H1 (cell line): ENCODE measurements at regions not wholly inside any gene's neighbourhood (a gene's known extent, or its start where the extent isn't known, plus 50 kb on each side); places are given as distances from the start of the nearest gene placed in this dataset.
A peak's percentile ranks its signal among the peaks of the same experiment; 100 is the strongest.

Experiments
- CTCF ChIA-PET: fragments of 300-600 bp; sonication (Branson Sonifier 250); formaldehyde crosslinking; loops from one replicate; lab custom pipeline; 2021; ENCODE audit not compliant: partially characterized antibody; lab: Charles Lee
- POLR2A ChIA-PET: fragments of 300-600 bp; sonication (Branson Sonifier 250); formaldehyde crosslinking; loops from one replicate; lab custom pipeline; 2021; ENCODE audit warnings: inconsistent platforms; ENCODE audit not compliant: partially characterized antibody; lab: Charles Lee
- DNase-seq, 2 experiments: peaks; one replicate each; pipeline versions ENCODE4 v3.0.0 to v3.0.0-alpha.2; 2010 to 2022; ENCODE audit warnings: low spot score in 2 of 2, low read depth in 1 of 2, mixed read lengths in 1 of 2
- FAIRE-seq: peaks from 2 replicates; lab custom pipeline; 2011; peaks lifted over from hg19 to GRCh38; lab: Jason Lieb, UNC
- H2AFZ ChIP-seq: 2 replicates; pipeline ENCODE4 v1.8.1; 2012; ENCODE audit warnings: low read length, inconsistent platforms
- H2AK5ac ChIP-seq: 2 replicates; pipeline ENCODE4 v1.6.1; 2013; ENCODE audit warnings: low read depth, low read length
- H2BK120ac ChIP-seq: replicated peaks from 2 replicates; pipeline ENCODE3; 2013; ENCODE audit warnings: low read depth, low read length, inconsistent platforms
- H2BK12ac ChIP-seq: 2 replicates; pipeline ENCODE4 v1.6.1; 2013; ENCODE audit warnings: low read depth, low read length
- H2BK15ac ChIP-seq: 2 replicates; pipeline ENCODE4 v1.6.1; 2013; ENCODE audit warnings: low read length
- H2BK20ac ChIP-seq: 2 replicates; pipeline ENCODE4 v1.6.1; 2013; ENCODE audit warnings: low read length
- H2BK5ac ChIP-seq: 2 replicates; pipeline ENCODE4 v1.6.1; 2013; ENCODE audit warnings: low read depth, low read length
- H3K14ac ChIP-seq: 2 replicates; pipeline ENCODE4 v1.6.1; 2013; ENCODE audit warnings: inconsistent platforms; ENCODE audit not compliant: insufficient read length
- H3K18ac ChIP-seq: 2 replicates; pipeline ENCODE4 v1.6.1; 2013; ENCODE audit warnings: low read length; ENCODE audit errors: extremely low read depth
- H3K23ac ChIP-seq: 2 replicates; pipeline ENCODE4 v1.6.1; 2013; ENCODE audit warnings: inconsistent platforms; ENCODE audit not compliant: insufficient read length
- H3K23me2 ChIP-seq: 2 replicates; pipeline ENCODE4 v1.6.1; 2013; ENCODE audit warnings: low read depth, low read length
- H3K27ac ChIP-seq: 2 replicates; pipeline ENCODE4 v1.6.1; 2011; ENCODE audit warnings: low read depth, low read length, inconsistent platforms
- H3K27me3 ChIP-seq, 4 experiments: replicated peaks in 1 of 4; 1 replicate in 1 of 4; 2 replicates in 3 of 4; pipeline versions ENCODE4 v1.6.1 to v1.8.1; 2011 to 2013; ENCODE audit warnings: low read length in 3 of 4, mild to moderate bottlenecking in 3 of 4, inconsistent platforms in 2 of 4, mixed read lengths in 2 of 4, moderate library complexity in 1 of 4; ENCODE audit not compliant: control insufficient read depth in 3 of 4, insufficient read depth in 3 of 4; ENCODE audit errors: extremely low read depth in 1 of 4
- H3K36me3 ChIP-seq, 4 experiments: 2 replicates each; pipeline versions ENCODE4 v1.6.1 to v1.8.1; 2011 to 2013; ENCODE audit warnings: mild to moderate bottlenecking in 4 of 4, low read length in 3 of 4, moderate library complexity in 2 of 4, control low read depth in 1 of 4, inconsistent platforms in 1 of 4; ENCODE audit not compliant: insufficient read depth in 4 of 4, control insufficient read depth in 2 of 4
- H3K4ac ChIP-seq: replicated peaks from 2 replicates; pipeline ENCODE3; 2013; ENCODE audit warnings: low read length, low read depth, mixed read lengths, inconsistent platforms; ENCODE audit not compliant: insufficient read length
- H3K4me1 ChIP-seq, 4 experiments: replicated peaks in 1 of 4; 1 replicate in 1 of 4; 2 replicates in 3 of 4; pipeline versions ENCODE4 v1.6.1 to v1.8.1; 2011 to 2013; ENCODE audit warnings: low read length in 3 of 4, inconsistent platforms in 2 of 4, mixed read lengths in 1 of 4; ENCODE audit not compliant: insufficient read depth in 4 of 4, control insufficient read depth in 3 of 4
- H3K4me2 ChIP-seq, 2 experiments: 2 replicates each; pipeline versions ENCODE4 v1.6.1 to v1.8.1; 2011 to 2013; ENCODE audit warnings: low read depth in 2 of 2, low read length in 2 of 2, control low read depth in 1 of 2, inconsistent platforms in 1 of 2, mild to moderate bottlenecking in 1 of 2; ENCODE audit not compliant: insufficient read depth in 1 of 2
- H3K4me3 ChIP-seq, 4 experiments: fragments of 200-600, 300-600 bp in 1 of 4; sonication (generic), shearing (Covaris generic), sonication (Bioruptor Twin) in 1 of 4; 2 replicates each; pipeline versions ENCODE4 v1.5.1 to v1.8.1; 2011 to 2016; ENCODE audit warnings: low read length in 4 of 4, low read depth in 3 of 4, control low read depth in 2 of 4, inconsistent platforms in 2 of 4, mild to moderate bottlenecking in 2 of 4, mixed read lengths in 1 of 4, moderate library complexity in 1 of 4; ENCODE audit not compliant: insufficient read depth in 2 of 4; ENCODE audit errors: extremely low read depth in 1 of 4
- H3K56ac ChIP-seq: replicated peaks from 2 replicates; pipeline ENCODE3; 2013; ENCODE audit warnings: low read depth, mild to moderate bottlenecking, mixed read lengths, low read length, inconsistent platforms; ENCODE audit not compliant: insufficient read length
- H3K79me1 ChIP-seq: 2 replicates; pipeline ENCODE4 v1.6.1; 2013; ENCODE audit warnings: low read depth, low read length, control low read depth
- H3K79me2 ChIP-seq, 2 experiments: 2 replicates each; pipeline versions ENCODE4 v1.6.1 to v1.8.1; 2012 to 2013; ENCODE audit warnings: low read length in 2 of 2, mild to moderate bottlenecking in 2 of 2, inconsistent platforms in 1 of 2; ENCODE audit not compliant: insufficient read depth in 2 of 2, control insufficient read depth in 1 of 2
- H3K9ac ChIP-seq, 4 experiments: replicated peaks in 1 of 4; 1 replicate in 1 of 4; 2 replicates in 3 of 4; pipeline versions ENCODE4 v1.6.1 to v1.8.1; 2011 to 2013; ENCODE audit warnings: low read depth in 3 of 4, low read length in 3 of 4, control low read depth in 2 of 4, mild to moderate bottlenecking in 2 of 4, moderate library complexity in 2 of 4, inconsistent platforms in 1 of 4; ENCODE audit errors: extremely low read depth in 1 of 4
- H3K9me3 ChIP-seq, 2 experiments: 2 replicates each; pipeline versions ENCODE4 v1.6.1 to v1.8.1; 2012 to 2013; ENCODE audit warnings: mild to moderate bottlenecking in 2 of 2, moderate library complexity in 2 of 2, control low read depth in 1 of 2, inconsistent platforms in 1 of 2, low read depth in 1 of 2, low read length in 1 of 2, mixed read lengths in 1 of 2; ENCODE audit not compliant: insufficient read depth in 2 of 2
- H4K20me1 ChIP-seq, 2 experiments: replicated peaks in 1 of 2; 2 replicates each; pipeline versions ENCODE3 to v1.8.1; 2011 to 2013; ENCODE audit warnings: inconsistent platforms in 2 of 2, low read length in 2 of 2, mild to moderate bottlenecking in 1 of 2; ENCODE audit not compliant: insufficient read depth in 2 of 2, control insufficient read depth in 1 of 2
- H4K5ac ChIP-seq: 2 replicates; pipeline ENCODE4 v1.6.1; 2013; ENCODE audit warnings: low read length, low read depth, mixed read lengths, inconsistent platforms; ENCODE audit not compliant: insufficient read length
- H4K8ac ChIP-seq: 2 replicates; pipeline ENCODE4 v1.8.0; 2013; ENCODE audit warnings: mild to moderate bottlenecking, moderate library complexity, low read length, inconsistent platforms; ENCODE audit not compliant: insufficient read depth; ENCODE audit errors: extremely low read depth
- H4K91ac ChIP-seq: replicated peaks from 2 replicates; pipeline ENCODE3; 2013; ENCODE audit warnings: low read length, mixed read lengths, inconsistent platforms; ENCODE audit not compliant: insufficient read length
- ASH2L ChIP-seq: fragments of 200-600, 300-600 bp; sonication (generic); IDR thresholded peaks from one replicate; pipeline ENCODE4 v1.7.1; 2017; ENCODE audit warnings: low read length
- BACH1 ChIP-seq: IDR thresholded peaks from 2 replicates; pipeline ENCODE4 v1.6.1; 2012; ENCODE audit warnings: low read length, improper control_type of control experiment
- BCL11A ChIP-seq, 2 experiments: IDR thresholded peaks; one replicate each; pipeline ENCODE4 v1.6.1; 2011; ENCODE audit warnings: low read depth in 2 of 2, low read length in 2 of 2, mild to moderate bottlenecking in 2 of 2
- EGR1 ChIP-seq: IDR thresholded peaks from 2 replicates; pipeline ENCODE4 v1.6.1; 2011; ENCODE audit warnings: low read depth, low read length, borderline replicate concordance
- EP300 ChIP-seq, 2 experiments: IDR thresholded peaks; 1 replicate in 1 of 2; 2 replicates in 1 of 2; pipeline ENCODE4 v1.6.1; 2011 to 2012; ENCODE audit warnings: low read depth in 2 of 2, low read length in 2 of 2, mild to moderate bottlenecking in 2 of 2, borderline replicate concordance in 1 of 2, inconsistent platforms in 1 of 2, moderate library complexity in 1 of 2
- EZH2 ChIP-seq: fragments of 200-600 bp; sonication (generic); IDR thresholded peaks from 2 replicates; pipeline ENCODE4 v1.7.1; 2012; ENCODE audit warnings: low read depth, mild to moderate bottlenecking, moderate library complexity, low read length, inconsistent platforms; ENCODE audit not compliant: severe bottlenecking
- POU5F1 ChIP-seq: IDR thresholded peaks from 2 replicates; pipeline ENCODE4 v1.6.1; 2011; ENCODE audit warnings: low read depth, mild to moderate bottlenecking, low read length, moderate library complexity
- RBBP5 ChIP-seq: IDR thresholded peaks from 2 replicates; pipeline ENCODE4 v1.7.1; 2012; ENCODE audit warnings: low read depth, mild to moderate bottlenecking, inconsistent platforms, low read length, moderate library complexity, borderline replicate concordance
- SIN3A ChIP-seq, 2 experiments: IDR thresholded peaks in 1 of 2; conservative IDR thresholded peaks in 1 of 2; 2 replicates each; pipeline ENCODE4 v1.6.1; 2011 to 2012; ENCODE audit warnings: low read length in 2 of 2, improper control_type of control experiment in 1 of 2, low read depth in 1 of 2, mild to moderate bottlenecking in 1 of 2
- TEAD4 ChIP-seq: IDR thresholded peaks from 2 replicates; pipeline ENCODE4 v1.6.1; 2012; ENCODE audit warnings: low read depth, low read length, inconsistent platforms, mixed read lengths
- YY1 ChIP-seq: IDR thresholded peaks from 2 replicates; pipeline ENCODE4 v1.6.1; 2011; ENCODE audit warnings: low read depth, mild to moderate bottlenecking, low read length
- WGBS, 2 experiments: shearing (Covaris generic) in 1 of 2; methylation state at CpG; one replicate each; pipeline versions ENCODE4 v1.1.6 to v1.1.7; 2013 to 2015; ENCODE audit warnings: low lambda C conversion rate in 2 of 2, mixed read lengths in 2 of 2, inconsistent platforms in 1 of 2, low coverage in 1 of 2, missing lambda C conversion rate in 1 of 2; ENCODE audit not compliant: insufficient replicate concordance in 2 of 2, insufficient coverage in 1 of 2, insufficient read length in 1 of 2; ENCODE audit errors: extremely low coverage in 1 of 2, missing lambda C conversion rate in 1 of 2; 5-methylcytosine and 5-hydroxymethylcytosine counted together

- Histone ChIP-seq H2BK5ac (peak overlapping the region; percentile 98), H3K18ac (peak overlapping the region; percentile 95), H3K4me1 (peaks cover 15 to 32% (median 24%) of the 10 kb centered on the region in 4 experiments), H3K27me3 (peaks cover 0 to 2% (median 0%) of the 10 kb centered on the region in 4 experiments; a peak in 3 of 7 replicates), H3K56ac (no peak overlapping the region), H3K36me3 (no peaks in the 10 kb centered on the region), H3K14ac (no peak overlapping the region), H3K79me1 (no peaks in the 10 kb centered on the region; the same call in 1 of the 2 replicates), H2AK5ac (peak overlapping the region; percentile 93; the same call in 1 of the 2 replicates), H3K9me3 (no peaks in the 10 kb centered on the region), H3K9ac (peak overlapping the region in 2 of 4 experiments; percentile 20 to 53; a peak in 4 of 7 replicates), H4K5ac (peak overlapping the region; percentile 69), H3K79me2 (no peaks in the 10 kb centered on the region), H3K4me3 (peak overlapping the region in 3 of 4 experiments; percentile 34 to 42 (median 40); a peak in 4 of 8 replicates), H2BK12ac (peak overlapping the region; percentile 88), H3K27ac (peak overlapping the region; percentile 92), H4K8ac (no peak overlapping the region), H2BK15ac (no peak overlapping the region), H2BK20ac (peak overlapping the region; percentile 97; the same call in 1 of the 2 replicates), H3K4me2 (peak overlapping the region; percentile 58 to 66), H3K4ac (no peak overlapping the region), H3K23ac (no peak overlapping the region), H4K20me1 (no peaks in the 10 kb centered on the region), H2BK120ac (peak overlapping the region; percentile 71), H2AFZ (no peak overlapping the region), H3K23me2 (no peaks in the 10 kb centered on the region), H4K91ac (peak overlapping the region; percentile 29)
- ChIA-PET POLR2A (interaction anchor here (0.6 to 1.6 kb wide), 4 partner anchors 10 to 168 kb away, joined by 3 to 5 read pairs (median 4); no protein-coding TSS in a partner anchor), CTCF (no interaction called here)
- FAIRE-seq (peak; percentile 85), DNase-seq (peak; percentile 66 to 82)
- 9% methylated on average over 17 of the region's 17 CpGs; no CpG with 5 or more reads in 1 of the 2 experiments for WGBS, 2 experiments
- TF ChIP-seq BACH1 (no peak), EP300 (IDR thresholded peaks at IDR 0.05; ENCODE audit: borderline replicate concordance in 1 of 2, low read depth in 2 of 2, low read length in 2 of 2) (peak in 1 of 2 experiments; percentile 68; a peak in 1 of 3 replicates), BCL11A (IDR thresholded peaks at IDR 0.05; ENCODE audit: low read depth in 2 of 2, low read length in 2 of 2) (peak in 1 of 2 experiments; percentile 14), SIN3A (conservative IDR thresholded peaks at IDR 0.05 in 1 of 2, IDR thresholded peaks at IDR 0.05 in 1 of 2; ENCODE audit: low read depth in 1 of 2, low read length in 2 of 2) (0 out of 4 replicates have a peak, but pooled peaks have one; percentile 9 to 59), EGR1 (no peak), RBBP5 (0 out of 2 replicates have a peak, but pooled peaks have one; percentile 76), POU5F1 (0 out of 2 replicates have a peak, but pooled peaks have one; percentile 10), ASH2L (peak; percentile 95), EZH2 (no peak), YY1 (0 out of 2 replicates have a peak, but pooled peaks have one; percentile 36), TEAD4 (peak; percentile 58)
Measured at GRCh38 chr22:48369789-48370507, 1457.7 kb downstream of the BRD1 start.
